ENCODE measurements at regions not wholly inside any gene's neighbourhood (a gene's known extent, or its start where the extent isn't known, plus 50 kb on each side); places are given as distances from the start of the nearest gene placed in this dataset.

- no peaks in the 10 kb centered on the region; the same call in 1 of the 2 replicates for H3K27me3 Mint-ChIP-seq (ENCODE audit: insufficient read depth)
- TF ChIP-seq, protein P1, sequence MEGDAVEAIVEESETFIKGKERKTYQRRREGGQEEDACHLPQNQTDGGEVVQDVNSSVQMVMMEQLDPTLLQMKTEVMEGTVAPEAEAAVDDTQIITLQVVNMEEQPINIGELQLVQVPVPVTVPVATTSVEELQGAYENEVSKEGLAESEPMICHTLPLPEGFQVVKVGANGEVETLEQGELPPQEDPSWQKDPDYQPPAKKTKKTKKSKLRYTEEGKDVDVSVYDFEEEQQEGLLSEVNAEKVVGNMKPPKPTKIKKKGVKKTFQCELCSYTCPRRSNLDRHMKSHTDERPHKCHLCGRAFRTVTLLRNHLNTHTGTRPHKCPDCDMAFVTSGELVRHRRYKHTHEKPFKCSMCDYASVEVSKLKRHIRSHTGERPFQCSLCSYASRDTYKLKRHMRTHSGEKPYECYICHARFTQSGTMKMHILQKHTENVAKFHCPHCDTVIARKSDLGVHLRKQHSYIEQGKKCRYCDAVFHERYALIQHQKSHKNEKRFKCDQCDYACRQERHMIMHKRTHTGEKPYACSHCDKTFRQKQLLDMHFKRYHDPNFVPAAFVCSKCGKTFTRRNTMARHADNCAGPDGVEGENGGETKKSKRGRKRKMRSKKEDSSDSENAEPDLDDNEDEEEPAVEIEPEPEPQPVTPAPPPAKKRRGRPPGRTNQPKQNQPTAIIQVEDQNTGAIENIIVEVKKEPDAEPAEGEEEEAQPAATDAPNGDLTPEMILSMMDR (IDR thresholded peaks at IDR 0.05): no peak
- no peak for DNase-seq
- no peaks in the 10 kb centered on the region for H3K4me1 Mint-ChIP-seq (ENCODE audit: low read depth)
- H3K4me3 Mint-ChIP-seq: no peak overlapping the region
- H3K27ac Mint-ChIP-seq: no peak overlapping the region
- no peaks in the 10 kb centered on the region for H3K36me3 Mint-ChIP-seq (ENCODE audit: low read depth)
- H3K9me3 Mint-ChIP-seq: peaks cover 16% of the 10 kb centered on the region
These were observed 378.4 kb upstream of the SGCD start for GRCh38 chr5:155948576-155948975.

DNA sequence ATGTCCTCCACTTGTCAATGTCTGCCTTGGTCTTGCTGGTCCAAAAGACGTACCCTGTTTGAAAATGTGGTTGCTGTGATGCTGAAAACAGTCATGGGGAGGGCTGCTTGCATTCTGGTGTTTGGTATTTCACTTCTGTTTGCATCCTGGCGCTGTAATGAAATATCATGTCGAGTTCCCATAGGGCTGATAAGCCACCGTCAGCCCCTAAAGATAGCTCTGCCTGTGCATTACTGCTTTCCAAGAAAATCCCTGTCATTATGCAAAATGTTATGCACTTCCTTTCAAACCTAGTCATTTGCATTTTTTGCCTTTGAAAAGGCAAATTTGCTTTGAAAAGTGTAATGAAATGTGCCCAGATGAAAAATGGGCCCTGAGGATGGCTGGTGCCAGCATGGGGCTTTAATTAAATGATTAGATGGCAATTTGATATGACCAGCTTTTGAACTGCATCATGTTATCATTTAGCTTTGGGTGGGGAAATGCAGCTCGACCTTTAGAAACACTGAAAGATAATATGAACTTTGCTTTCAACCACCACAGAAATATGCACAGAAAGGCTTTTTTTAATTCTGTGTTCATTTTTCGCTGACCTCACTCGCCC lies 374.4 kb upstream of the SGCD start:
- TF ChIP-seq, protein P1 (IDR thresholded peaks at IDR 0.05): no peak
- Mint-ChIP-seq H3K27me3 (ENCODE audit: insufficient read depth) (no peaks in the 10 kb centered on the region; the same call in 1 of the 2 replicates), H3K36me3 (ENCODE audit: low read depth) (no peaks in the 10 kb centered on the region), H3K4me1 (ENCODE audit: low read depth) (no peaks in the 10 kb centered on the region), H3K4me3 (no peak overlapping the region), H3K27ac (no peak overlapping the region), H3K9me3 (peaks cover 14% of the 10 kb centered on the region)
- DNase-seq: no peak

- Mint-ChIP-seq H3K27ac (no peak overlapping the region), H3K4me1 (ENCODE audit: low read depth) (no peaks in the 10 kb centered on the region), H3K4me3 (no peak overlapping the region), H3K36me3 (ENCODE audit: low read depth) (no peaks in the 10 kb centered on the region), H3K27me3 (ENCODE audit: insufficient read depth) (no peaks in the 10 kb centered on the region; the same call in 1 of the 2 replicates), H3K9me3 (peaks cover 21% of the 10 kb centered on the region)
- DNase-seq: no peak
- TF ChIP-seq, protein P1 (IDR thresholded peaks at IDR 0.05): no peak
These were observed 373.6 kb upstream of the SGCD start for GRCh38 chr5:155953335-155953734.

- Mint-ChIP-seq H3K27ac (no peak overlapping the region), H3K4me3 (no peak overlapping the region), H3K27me3 (ENCODE audit: insufficient read depth) (no peaks in the 10 kb centered on the region; the same call in 1 of the 2 replicates), H3K9me3 (peaks cover 28% of the 10 kb centered on the region), H3K4me1 (ENCODE audit: low read depth) (no peaks in the 10 kb centered on the region), H3K36me3 (ENCODE audit: low read depth) (no peaks in the 10 kb centered on the region)
- no peak for DNase-seq
- TF ChIP-seq, protein P1 (IDR thresholded peaks at IDR 0.05): no peak
These were observed 372.1 kb upstream of the SGCD start for GRCh38 chr5:155954701-155955445.

DNA sequence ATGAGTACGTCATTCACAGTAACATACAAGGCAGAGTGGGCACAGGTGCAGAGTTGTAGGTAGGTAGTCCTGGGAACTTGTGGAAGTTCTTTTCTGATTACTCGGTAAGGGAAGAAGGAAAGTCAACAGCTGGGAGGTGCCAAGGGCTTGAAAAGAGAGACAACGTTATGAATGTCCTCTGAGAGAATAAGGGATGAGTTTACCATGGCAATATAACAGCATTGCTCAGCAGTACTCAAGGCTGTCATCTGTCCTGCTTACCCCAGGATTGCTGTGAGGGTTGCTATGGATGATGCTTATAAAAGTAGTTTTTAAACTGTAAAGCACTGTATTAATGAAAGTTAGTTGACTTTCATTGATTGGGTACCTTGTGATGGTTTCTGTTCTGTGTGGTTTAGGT lies 369.1 kb upstream of the SGCD start:
- H3K27ac Mint-ChIP-seq: no peak overlapping the region

More for the DNA sequence above, 369.1 kb upstream of the SGCD start:
- Mint-ChIP-seq H3K4me3 (no peak overlapping the region), H3K36me3 (ENCODE audit: low read depth) (no peaks in the 10 kb centered on the region), H3K4me1 (ENCODE audit: low read depth) (no peaks in the 10 kb centered on the region), H3K9me3 (peaks cover 33% of the 10 kb centered on the region), H3K27me3 (ENCODE audit: insufficient read depth) (no peaks in the 10 kb centered on the region)
- no peak for DNase-seq
- TF ChIP-seq, protein P1 (IDR thresholded peaks at IDR 0.05): no peak
